GM18909 (cell line): ENCODE measurements at regions not wholly inside any gene's neighbourhood (a gene's known extent, or its start where the extent isn't known, plus 50 kb on each side); places are given as distances from the start of the nearest gene placed in this dataset.

Experiments used
- ATAC-seq: cut with Tn5 transposase; IDR thresholded peaks from one replicate; pipeline ENCODE4 v1.9.1; 2021; ENCODE audit warnings: mild to moderate bottlenecking; ENCODE audit not compliant: unreplicated experiment, poor library complexity

GRCh38 chr4:153034681-153035080 is 98.6 kb downstream of the FHDC1 start:
- ATAC-seq = no peak

- no peak for ATAC-seq
Observed at GRCh38 chr4:153036931-153037482, 100.9 kb downstream of the FHDC1 start.

- ATAC-seq = no peak
Observed at GRCh38 chr4:153038623-153039311, 102.6 kb downstream of the FHDC1 start.

- no peak for ATAC-seq
Observed at GRCh38 chr4:153039542-153040185, 103.5 kb downstream of the FHDC1 start.

- ATAC-seq = no peak
Observed at GRCh38 chr4:153040677-153041076, 104.6 kb downstream of the FHDC1 start.

GRCh38 chr4:153044036-153044435 is 107.9 kb downstream of the FHDC1 start:
- ATAC-seq = no peak

GRCh38 chr4:153045111-153045982 is 109.2 kb downstream of the FHDC1 start:
- ATAC-seq = no peak

- no peak for ATAC-seq
Observed at GRCh38 chr4:153058671-153059060, 122.5 kb downstream of the FHDC1 start.

- no peak for ATAC-seq
Observed at GRCh38 chr4:153060196-153060595, 124.1 kb downstream of the FHDC1 start.

- ATAC-seq = no peak
Observed at GRCh38 chr4:153061971-153062370, 125.8 kb downstream of the FHDC1 start.

GRCh38 chr4:153062652-153063168 is 126.6 kb downstream of the FHDC1 start:
- ATAC-seq = no peak

- no peak for ATAC-seq
Observed at GRCh38 chr4:153063490-153063889, 127.4 kb downstream of the FHDC1 start.

GRCh38 chr4:153064571-153064970 is 128.4 kb downstream of the FHDC1 start:
- no peak for ATAC-seq

- ATAC-seq = no peak
Observed at GRCh38 chr4:153065276-153065675, 129.2 kb downstream of the FHDC1 start.

- ATAC-seq = no peak
Observed at GRCh38 chr4:153067376-153067775, 131.3 kb downstream of the FHDC1 start.

- ATAC-seq = no peak
Observed at GRCh38 chr4:153068751-153069150, 132.6 kb downstream of the FHDC1 start.

- ATAC-seq = no peak
Observed at GRCh38 chr4:153071958-153072598, 132.2 kb upstream of the TRIM2 start.

- ATAC-seq = no peak
Observed at GRCh38 chr4:153072661-153073060, 131.6 kb upstream of the TRIM2 start.

- no peak for ATAC-seq
Observed at GRCh38 chr4:153074486-153074885, 129.8 kb upstream of the TRIM2 start.

GRCh38 chr4:153074936-153075630 is 129.2 kb upstream of the TRIM2 start:
- no peak for ATAC-seq
